ENCODE measurements at regions not wholly inside any gene's neighbourhood (a gene's known extent, or its start where the extent isn't known, plus 50 kb on each side); places are given as distances from the start of the nearest gene placed in this dataset.

GRCh38 chr17:69872675-69873262, 202.3 kb upstream of the KCNJ16 start:
- no peak overlapping the region for H3K27ac ChIP-seq
- TF ChIP-seq CTCF (conservative IDR thresholded peaks at IDR 0.05): no peak

GRCh38 chr17:69874175-69874670, 200.8 kb upstream of the KCNJ16 start:
- no peak overlapping the region for H3K27ac ChIP-seq
- TF ChIP-seq CTCF (conservative IDR thresholded peaks at IDR 0.05): no peak

GRCh38 chr17:69876757-69877156, 198.3 kb upstream of the KCNJ16 start:
- no peak overlapping the region for H3K27ac ChIP-seq
- no peak for TF ChIP-seq CTCF (conservative IDR thresholded peaks at IDR 0.05)

GRCh38 chr17:69878661-69879060, 196.4 kb upstream of the KCNJ16 start:
- no peak overlapping the region for H3K27ac ChIP-seq
- TF ChIP-seq CTCF (conservative IDR thresholded peaks at IDR 0.05): no peak

- no peak for TF ChIP-seq CTCF (conservative IDR thresholded peaks at IDR 0.05)
- no peak overlapping the region for H3K27ac ChIP-seq
Observed at GRCh38 chr17:69879576-69879975, 195.4 kb upstream of the KCNJ16 start.

- TF ChIP-seq CTCF (conservative IDR thresholded peaks at IDR 0.05): no peak
- H3K27ac ChIP-seq: no peak overlapping the region
Observed at GRCh38 chr17:69880591-69881112, 194.4 kb upstream of the KCNJ16 start.

GRCh38 chr17:69882281-69882680, 192.7 kb upstream of the KCNJ16 start:
- H3K27ac ChIP-seq: no peak overlapping the region
- TF ChIP-seq CTCF (conservative IDR thresholded peaks at IDR 0.05): no peak
